Stomach (tissue), 8 donors: ENCODE measurements at regions not wholly inside any gene's neighbourhood (a gene's known extent, or its start where the extent isn't known, plus 50 kb on each side); places are given as distances from the start of the nearest gene placed in this dataset.

Experiments used
- DNase-seq, 2 donors: peaks; one replicate each; pipeline versions ENCODE4 v3.0.0 to v3.0.0-alpha.2; 2013 to 2019
- H3K27ac ChIP-seq, 5 donors: fragments of 200-600 bp in 4 of 5; sonication (generic) in 4 of 5; one replicate each; pipeline ENCODE4 v1.5.1; 2013 to 2019; ENCODE audit warnings: mild to moderate bottlenecking in 1 of 5, moderate library complexity in 1 of 5
- H3K27me3 ChIP-seq, 3 donors: fragments of 200-600 bp; sonication (generic); one replicate each; pipeline ENCODE4 v1.5.1; 2017 to 2019; ENCODE audit warnings: mixed run types in 1 of 3
- H3K36me3 ChIP-seq, 4 donors: fragments of 200-600 bp; sonication (generic); 1 replicate in 3 of 4; 2 replicates in 1 of 4; pipeline ENCODE4 v1.5.1; 2016 to 2019
- H3K4me1 ChIP-seq, 4 donors: fragments of 200-600 bp; sonication (generic); one replicate each; pipeline ENCODE4 v1.5.1; 2016 to 2019
- H3K4me3 ChIP-seq, 4 donors: fragments of 200-600 bp; sonication (generic) in 3 of 4; one replicate each; pipeline ENCODE4 v1.5.1; 2016 to 2019; ENCODE audit warnings: mild to moderate bottlenecking in 1 of 4
- H3K9me3 ChIP-seq, 4 donors: fragments of 200-600 bp; sonication (generic); one replicate each; pipeline ENCODE4 v1.5.1; 2016 to 2019
- CTCF ChIP-seq, 7 experiments: fragments of 450-650 bp in 4 of 7; fragments of 200-600 bp in 3 of 7; sonication (generic) in 3 of 7; IDR thresholded peaks; one replicate each; pipeline ENCODE4 v1.5.1; 2016 to 2019; ENCODE audit warnings: antibody characterized with exemption in 7 of 7, control low read depth in 2 of 7, mild to moderate bottlenecking in 1 of 7
- EP300 ChIP-seq: sonication (generic); formaldehyde crosslinking; IDR thresholded peaks from one replicate; pipeline ENCODE4 v1.6.1; 2017; ENCODE audit warnings: antibody characterized with exemption
- POLR2A ChIP-seq, 4 donors: fragments of 450-650 bp; IDR thresholded peaks; one replicate each; pipeline ENCODE4 v1.6.1; 2016; ENCODE audit warnings: antibody characterized with exemption in 4 of 4, control low read depth in 2 of 4, mild to moderate bottlenecking in 1 of 4, moderate library complexity in 1 of 4
- POLR2AphosphoS5 ChIP-seq, 3 donors: sonication (generic); formaldehyde crosslinking; IDR thresholded peaks; one replicate each; pipeline ENCODE4 v1.6.1; 2016; ENCODE audit warnings: antibody characterized with exemption in 3 of 3
- WGBS, 5 donors: extraction: QIAGEN DNeasy Blood & Tissue Kit in 3 of 5; methylation state at CpG; one replicate each; pipeline versions ENCODE4 v1.1.5 to v1.1.7; 2013 to 2018; 5-methylcytosine and 5-hydroxymethylcytosine counted together
- intact Hi-C: fragments of 100-400 bp; cut with DNase I; formaldehyde crosslinking; loops from one replicate; pipeline ENCODE4 v1.15.1; 2023; ENCODE audit warnings: low total_unique reads
- donor health status: healthy with polysubstance abuse.
- donor health status: Bipolar disorder and iron deficiency.
- donor health status: healthy.

- Histone ChIP-seq H3K9me3 (no peaks in the 10 kb centered on the region), H3K36me3 (no peaks in the 10 kb centered on the region), H3K27ac (no peak overlapping the region), H3K4me3 (no peak overlapping the region), H3K27me3 (no peaks in the 10 kb centered on the region), H3K4me1 (peaks cover 0 to 9% (median 2%) of the 10 kb centered on the region in 4 donors)
- WGBS, 5 donors = 63 to 73% (median 71%) methylated on average over 2 of the region's 2 CpGs
- TF ChIP-seq POLR2AphosphoS5 (IDR thresholded peaks at IDR 0.05) (no peak), EP300 (no peak), CTCF (IDR thresholded peaks at IDR 0.05) (no peak), POLR2A (IDR thresholded peaks at IDR 0.05) (no peak)
- DNase-seq = no peak
- intact Hi-C loops = no loop called here
Measured at GRCh38 chr1:60894741-60895140, 187.6 kb upstream of the NFIA start.

GRCh38 chr1:60894130-60894529 lies 188.2 kb upstream of the NFIA start:
- intact Hi-C loops = no loop called here
- no peaks in the 10 kb centered on the region for H3K9me3 ChIP-seq
- peaks cover 0 to 9% (median 2%) of the 10 kb centered on the region in 4 donors for H3K4me1 ChIP-seq
- no peaks in the 10 kb centered on the region for H3K36me3 ChIP-seq
- DNase-seq = peak in 1 of 2 donors; percentile 51
- H3K27ac ChIP-seq = no peak overlapping the region
- 41 to 62% (median 50%) methylated on average over 3 of the region's 3 CpGs for WGBS, 5 donors
- no peak overlapping the region for H3K4me3 ChIP-seq
- H3K27me3 ChIP-seq = no peaks in the 10 kb centered on the region
- TF ChIP-seq POLR2AphosphoS5 (IDR thresholded peaks at IDR 0.05) (no peak), EP300 (no peak), CTCF (IDR thresholded peaks at IDR 0.05) (no peak), POLR2A (IDR thresholded peaks at IDR 0.05) (no peak)

- WGBS, 5 donors = 30 to 47% (median 35%) methylated on average over 11 of the region's 11 CpGs
- no peaks in the 10 kb centered on the region for H3K27me3 ChIP-seq
- no peak overlapping the region for H3K4me3 ChIP-seq
- H3K27ac ChIP-seq = no peak overlapping the region
- TF ChIP-seq CTCF (IDR thresholded peaks at IDR 0.05) (no peak), POLR2A (IDR thresholded peaks at IDR 0.05) (no peak)
- no peaks in the 10 kb centered on the region for H3K36me3 ChIP-seq
- no peaks in the 10 kb centered on the region for H3K9me3 ChIP-seq
- peaks cover 0 to 9% (median 2%) of the 10 kb centered on the region in 4 donors for H3K4me1 ChIP-seq
- intact Hi-C loops = no loop called here
- peak in 1 of 2 donors; percentile 32 for DNase-seq
Measured at GRCh38 chr1:60893136-60893930, 189.0 kb upstream of the NFIA start.

GRCh38 chr1:60891765-60892164 lies 190.6 kb upstream of the NFIA start:
- intact Hi-C loops = no loop called here
- WGBS, 5 donors = 62 to 96% (median 92%) methylated on average over 3 of the region's 3 CpGs
- Histone ChIP-seq H3K36me3 (no peaks in the 10 kb centered on the region), H3K9me3 (no peaks in the 10 kb centered on the region), H3K4me1 (peaks cover 0 to 9% (median 2%) of the 10 kb centered on the region in 4 donors), H3K27ac (no peak overlapping the region), H3K27me3 (no peaks in the 10 kb centered on the region), H3K4me3 (no peak overlapping the region)
- no peak for DNase-seq
- TF ChIP-seq CTCF (IDR thresholded peaks at IDR 0.05) = no peak
- TF ChIP-seq POLR2AphosphoS5 (IDR thresholded peaks at IDR 0.05) = no peak
- no peak for TF ChIP-seq POLR2A (IDR thresholded peaks at IDR 0.05)
- no peak for TF ChIP-seq EP300
